NCI-H526 (cell line): ENCODE measurements at regions not wholly inside any gene's neighbourhood (a gene's known extent, or its start where the extent isn't known, plus 50 kb on each side); places are given as distances from the start of the nearest gene placed in this dataset.

Experiments used
- DNase-seq, 2 experiments: peaks; one replicate each; lab custom pipeline; 2025; lab: John Stamatoyannopoulos, UW

DNA sequence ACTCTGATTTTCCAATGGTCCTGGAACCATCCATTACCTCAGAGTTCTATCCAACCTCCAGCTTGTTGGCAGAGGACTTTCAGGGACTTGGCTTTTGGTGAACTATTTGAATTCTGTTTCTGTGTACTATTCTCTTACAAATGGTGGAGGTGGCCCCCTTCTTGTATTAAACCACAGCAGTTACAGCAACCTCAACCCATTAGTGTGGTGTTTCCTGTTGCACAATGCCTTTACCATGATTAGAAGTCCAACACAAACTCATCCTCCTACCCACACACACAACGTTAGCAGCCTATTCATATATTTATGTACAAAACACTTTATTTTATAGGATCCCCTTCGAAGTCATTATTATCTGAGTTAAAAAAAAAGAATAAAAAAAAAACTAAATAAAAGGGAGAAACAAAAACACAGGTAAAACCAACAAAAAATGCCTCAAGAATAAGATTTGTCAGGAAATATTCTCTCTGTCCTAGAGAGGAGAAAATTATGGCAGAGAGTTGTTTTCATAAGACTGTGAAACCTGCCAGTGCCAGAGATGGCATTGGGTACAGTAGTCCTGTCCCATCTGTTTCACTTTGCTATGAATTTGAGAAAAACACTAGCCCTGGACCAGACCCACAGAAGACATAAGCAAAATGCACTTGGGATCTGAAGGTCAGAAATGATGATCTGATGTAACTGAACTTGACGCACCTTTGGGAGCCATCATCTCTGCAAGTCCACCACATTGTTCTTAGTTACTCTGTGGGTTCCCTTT, 1896.0 kb upstream of the PIK3C3 start:
- DNase-seq, result no peak

DNA sequence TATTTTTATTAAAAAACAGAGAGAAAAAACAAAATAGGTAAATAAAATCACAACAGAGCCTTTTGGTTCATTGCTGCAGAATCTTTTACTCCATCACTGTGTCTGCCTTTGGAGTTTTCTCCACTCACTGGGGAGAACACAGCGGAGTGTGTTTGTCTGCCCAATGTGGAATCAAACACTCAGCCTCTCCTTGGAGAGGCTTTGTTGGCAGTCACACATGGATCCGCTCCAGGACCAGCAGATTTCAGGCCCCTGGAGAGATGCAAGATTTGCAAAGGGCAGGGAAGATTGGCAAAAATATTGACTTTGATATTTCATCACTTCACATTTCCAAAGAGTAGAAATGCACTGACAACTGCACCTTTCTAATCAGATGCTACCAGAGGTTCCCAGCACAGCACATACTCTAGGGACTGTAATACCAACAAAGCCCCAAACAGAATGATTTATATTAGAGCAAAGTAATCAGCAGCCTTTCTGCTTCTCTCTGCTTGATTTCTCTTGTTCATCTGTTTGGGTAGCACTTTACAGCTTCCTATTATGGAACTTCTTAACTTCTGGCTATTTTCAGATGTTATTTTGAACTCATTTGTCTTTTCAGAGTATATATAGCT, 1898.8 kb upstream of the PIK3C3 start:
- DNase-seq, result no peak

DNA sequence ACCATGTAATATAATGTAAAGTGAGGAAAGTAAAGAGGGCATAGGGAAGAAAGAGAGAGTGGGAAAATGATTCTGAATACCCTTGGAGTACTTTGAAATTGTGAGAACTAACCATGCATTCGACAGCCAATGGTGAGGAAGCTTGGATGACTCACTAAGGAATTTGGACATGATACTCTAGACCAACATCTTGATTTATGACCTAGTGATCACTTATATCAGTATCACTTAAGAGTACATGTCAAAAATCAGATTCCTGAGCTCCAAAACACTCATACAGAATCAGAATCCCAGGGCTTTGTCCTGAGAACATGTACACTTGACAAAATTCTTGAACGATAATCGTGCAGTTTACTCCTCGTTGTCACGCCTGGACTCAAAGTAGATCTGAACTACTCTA, 1899.8 kb upstream of the PIK3C3 start:
- DNase-seq, result no peak

DNA sequence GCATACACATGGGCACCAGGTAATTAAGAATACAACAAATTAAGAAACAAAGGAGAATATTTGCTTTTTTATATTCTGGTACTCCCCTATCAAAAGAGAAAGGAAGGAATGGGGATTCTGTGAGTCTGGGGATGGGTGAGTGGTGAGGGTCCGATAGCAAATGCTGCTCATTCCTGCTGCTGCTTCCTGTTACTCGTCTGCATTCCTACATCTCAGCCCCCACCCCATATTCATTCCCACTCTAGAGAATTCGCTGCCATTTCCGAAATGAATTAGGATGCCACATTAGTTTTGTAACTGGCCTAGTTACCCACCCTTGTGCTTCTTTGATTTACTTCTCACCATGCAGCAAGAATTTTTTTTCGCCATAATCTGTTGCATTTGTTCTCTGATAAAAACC, 1905.3 kb upstream of the PIK3C3 start:
- DNase-seq, result no peak

DNA sequence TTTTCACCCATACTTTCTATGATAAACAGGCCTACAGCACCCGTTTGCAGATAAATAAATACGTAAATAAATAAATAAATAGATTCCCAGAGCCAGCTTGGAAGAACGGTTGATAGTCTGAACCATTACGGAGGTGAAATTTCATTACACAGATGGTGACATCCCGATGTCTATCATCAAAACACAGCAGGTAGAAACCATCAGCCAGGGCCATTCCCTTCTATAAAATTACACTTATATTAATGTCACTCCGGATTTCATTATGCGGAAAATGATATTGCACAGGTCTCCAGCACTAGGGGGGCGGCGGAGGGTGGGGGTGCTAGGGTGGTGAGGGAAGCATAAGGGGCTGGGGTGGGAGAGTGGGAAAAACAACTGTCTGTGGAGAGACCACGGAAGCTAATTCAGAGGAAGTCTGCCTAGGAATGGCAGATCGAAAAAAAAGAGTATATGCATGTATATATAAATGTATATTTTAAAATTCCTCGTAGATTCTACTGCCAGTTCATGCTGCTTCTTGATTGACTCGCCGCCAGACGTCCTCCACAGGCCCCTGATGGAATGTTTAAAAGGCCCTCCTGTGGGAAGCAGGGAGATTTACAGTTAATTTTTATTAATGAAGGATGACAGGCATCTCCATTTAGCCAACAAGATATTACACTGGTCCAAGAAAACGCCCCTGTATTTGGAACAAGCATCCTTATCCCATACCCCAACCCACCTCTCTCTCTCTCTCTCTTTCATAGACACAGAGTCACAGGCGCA, 1906.0 kb upstream of the PIK3C3 start:
- no peak for DNase-seq

DNA sequence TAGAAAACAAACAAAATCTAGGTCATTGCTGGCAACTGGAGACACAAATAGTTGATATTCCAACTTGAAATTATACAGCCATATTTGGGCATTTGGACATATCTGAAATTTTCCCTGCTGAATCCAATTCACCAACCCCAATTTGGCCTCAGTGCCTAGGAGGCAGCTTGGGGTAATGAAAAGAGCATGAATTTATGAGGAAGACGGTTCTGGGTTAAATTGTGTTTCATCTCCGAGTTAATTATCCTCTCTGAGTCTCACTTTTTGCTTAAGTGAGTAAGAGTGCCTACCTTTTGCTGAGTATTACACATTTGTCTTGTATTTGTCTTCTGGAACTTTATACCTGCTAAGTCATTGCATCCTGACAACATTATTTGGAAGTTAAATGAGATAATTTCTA, 1906.8 kb upstream of the PIK3C3 start:
- no peak for DNase-seq

DNA sequence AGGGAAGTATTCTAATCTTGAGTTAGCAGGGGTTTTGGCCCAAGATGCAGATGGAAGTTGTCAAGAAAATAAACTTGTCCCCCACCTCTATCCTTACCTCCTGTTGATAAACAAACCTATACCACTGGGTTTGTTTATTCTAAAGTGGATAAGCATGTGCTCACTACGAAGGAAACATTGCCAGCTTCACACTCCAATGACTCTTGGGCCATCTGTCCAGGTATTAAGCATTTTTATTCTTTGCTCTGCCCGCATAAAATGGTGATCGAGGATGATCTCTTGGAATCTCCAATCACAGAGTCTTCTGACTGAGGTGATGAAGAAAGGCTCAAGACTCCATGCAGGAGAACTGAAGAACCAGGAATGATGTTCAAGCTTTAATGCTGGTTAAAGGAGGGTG, 1908.4 kb upstream of the PIK3C3 start:
- no peak for DNase-seq

DNA sequence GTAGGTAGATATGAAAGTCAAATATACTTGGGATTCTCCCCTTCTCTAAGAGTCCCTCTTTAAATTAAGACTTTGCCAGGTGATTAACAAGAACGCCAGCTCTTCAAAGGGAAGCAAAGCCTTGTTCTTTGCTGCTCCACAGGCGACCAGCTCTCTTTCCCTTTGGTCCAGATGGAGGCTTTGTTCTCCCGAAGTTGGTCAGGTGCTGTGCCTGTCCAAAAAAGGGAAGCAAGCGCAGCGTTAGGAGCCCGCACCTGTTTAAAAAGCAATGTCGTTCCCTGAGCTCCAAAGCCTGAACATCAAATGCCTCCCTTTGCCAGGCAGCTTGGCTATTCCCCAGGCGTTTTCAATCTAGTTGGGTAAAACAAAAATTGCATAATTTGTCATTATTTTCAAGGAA, 1913.1 kb upstream of the PIK3C3 start:
- DNase-seq, result no peak

DNA sequence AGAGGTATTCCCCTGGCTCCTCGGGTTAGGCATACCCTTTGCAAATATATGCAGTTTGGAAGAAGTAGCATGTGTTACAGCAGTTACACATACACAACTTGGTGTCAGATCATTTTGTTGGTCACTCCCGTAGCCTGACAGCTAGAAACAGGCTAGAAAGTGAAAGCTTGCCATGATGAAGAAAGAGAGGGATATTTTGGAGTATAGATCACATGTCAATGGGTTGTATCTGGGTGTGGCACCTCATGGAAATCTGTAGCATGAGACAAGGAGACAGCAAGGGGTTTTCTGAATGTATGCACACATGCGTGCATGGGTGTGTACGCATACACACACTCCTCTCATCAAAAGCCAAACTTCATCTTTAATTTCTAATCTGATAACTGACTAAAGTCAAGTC, 1914.5 kb upstream of the PIK3C3 start:
- no peak for DNase-seq

DNA sequence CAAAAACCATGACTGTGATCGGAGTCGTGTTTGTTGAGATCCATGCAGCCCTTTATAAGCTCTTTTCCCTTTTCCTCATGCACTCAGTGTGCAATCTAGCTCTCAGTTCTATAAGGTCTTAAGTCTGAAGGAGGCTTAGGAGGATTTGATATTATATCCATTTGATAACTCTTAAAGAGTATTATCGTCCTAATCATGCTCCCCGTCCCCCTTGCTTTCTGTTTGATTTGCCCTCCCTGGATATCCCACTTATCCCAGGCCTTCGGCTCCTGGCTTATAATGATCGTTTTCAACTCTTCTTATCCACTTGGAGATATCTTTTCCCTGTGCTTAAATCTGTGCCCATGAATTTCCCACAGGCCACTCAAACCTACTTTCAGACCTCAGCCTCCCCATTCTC, 1917.7 kb upstream of the PIK3C3 start:
- no peak for DNase-seq

DNA sequence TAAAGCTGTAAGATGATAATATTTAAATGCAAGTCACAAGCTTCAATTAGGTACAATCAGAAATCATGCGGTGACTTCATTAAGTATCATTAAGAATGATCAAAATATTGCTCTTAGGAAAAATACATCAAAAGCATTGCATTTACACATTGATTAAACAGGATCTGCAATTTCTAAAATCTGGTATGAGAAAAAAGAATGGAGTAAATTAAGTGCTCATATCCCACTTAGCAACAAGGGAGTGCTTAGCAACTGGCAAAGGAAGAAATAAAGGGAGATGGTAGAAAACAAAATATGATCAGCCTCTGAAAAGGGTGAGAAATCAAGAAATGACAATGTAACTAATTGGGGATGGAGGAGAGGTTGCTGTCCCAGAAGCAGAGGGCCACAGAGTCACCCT, 1918.2 kb upstream of the PIK3C3 start:
- no peak for DNase-seq

DNA sequence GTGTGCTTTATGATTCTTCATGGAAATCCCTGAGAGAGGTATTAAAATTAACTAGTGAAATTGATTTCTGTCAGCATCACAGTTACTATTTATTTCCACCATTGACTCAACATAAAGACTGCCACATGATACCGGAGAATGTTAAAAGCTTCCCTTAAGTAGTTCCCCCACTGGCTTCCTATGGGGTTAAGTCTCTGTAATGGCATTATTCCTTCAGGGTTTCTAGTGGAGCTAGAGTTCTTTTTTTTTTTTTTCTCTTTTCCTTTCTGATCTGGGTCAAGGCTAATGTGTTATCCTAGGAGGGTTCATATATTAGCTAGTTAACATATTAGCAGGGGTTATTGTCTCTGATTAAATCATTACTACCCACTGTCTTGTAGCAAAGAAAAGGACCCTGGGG, 1919.1 kb upstream of the PIK3C3 start:
- DNase-seq, result no peak

DNA sequence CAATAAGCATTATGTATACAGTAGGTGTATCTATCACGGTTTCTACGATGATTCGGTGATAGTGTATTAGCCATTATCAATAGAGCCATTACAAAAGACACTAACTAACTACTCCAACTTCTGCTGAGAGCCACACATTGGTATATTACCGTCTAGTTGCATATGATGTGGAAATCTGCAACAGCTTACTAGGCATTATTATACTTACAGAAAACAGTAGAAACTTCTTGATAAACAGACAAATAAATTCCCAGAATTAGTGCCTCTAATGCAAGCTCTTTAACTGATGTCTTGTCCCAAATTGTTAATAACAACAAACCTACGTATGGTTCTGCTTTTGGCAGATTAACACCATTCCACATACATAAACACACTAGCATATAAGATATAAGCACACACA, 1923.0 kb upstream of the PIK3C3 start:
- DNase-seq, result no peak

DNA sequence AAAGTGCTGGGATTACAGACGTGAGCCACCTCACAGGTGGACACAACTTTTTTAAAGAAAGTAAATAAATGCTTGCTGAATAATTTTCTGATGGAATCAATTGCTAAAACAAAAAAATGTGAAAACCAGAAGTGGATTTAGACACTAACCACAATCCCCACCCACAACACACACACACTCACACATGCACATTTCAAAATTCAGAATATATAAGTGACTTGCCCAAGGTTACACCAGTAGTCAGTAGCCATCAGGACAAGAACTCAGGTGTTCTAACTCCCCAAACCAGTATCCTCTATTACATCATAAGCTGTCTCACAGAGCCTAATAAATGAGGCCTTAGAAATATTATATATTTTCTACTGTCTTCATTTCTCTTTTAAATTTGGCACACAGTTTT, 1923.6 kb upstream of the PIK3C3 start:
- no peak for DNase-seq

DNA sequence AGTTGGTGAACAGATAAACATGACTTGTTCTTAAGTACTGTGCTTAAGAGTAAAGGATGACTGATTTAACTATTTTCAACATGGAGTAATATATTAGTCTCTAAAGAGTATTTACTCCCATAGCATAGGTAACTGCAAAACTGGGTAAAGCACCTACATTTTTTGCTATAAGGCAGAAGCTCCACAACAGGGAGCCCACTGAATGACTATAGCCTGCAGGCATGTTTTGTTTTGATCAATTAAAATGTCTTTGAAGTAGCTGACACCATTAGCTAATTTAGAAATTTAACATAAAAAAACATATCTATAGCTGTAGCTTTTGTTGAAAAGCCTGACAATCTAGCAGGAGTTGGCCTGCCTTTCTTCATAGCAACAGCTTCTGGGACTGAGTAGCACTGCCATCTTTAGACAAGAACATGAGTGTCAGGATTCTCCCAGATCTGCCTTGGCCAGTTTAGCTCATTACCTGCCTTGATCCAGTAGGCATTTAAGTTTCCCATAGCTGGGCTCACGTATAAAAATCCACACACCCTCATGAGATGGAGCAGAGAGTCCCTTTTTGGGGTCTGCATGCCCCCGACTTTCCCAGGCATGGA, 1935.1 kb upstream of the PIK3C3 start:
- no peak for DNase-seq

DNA sequence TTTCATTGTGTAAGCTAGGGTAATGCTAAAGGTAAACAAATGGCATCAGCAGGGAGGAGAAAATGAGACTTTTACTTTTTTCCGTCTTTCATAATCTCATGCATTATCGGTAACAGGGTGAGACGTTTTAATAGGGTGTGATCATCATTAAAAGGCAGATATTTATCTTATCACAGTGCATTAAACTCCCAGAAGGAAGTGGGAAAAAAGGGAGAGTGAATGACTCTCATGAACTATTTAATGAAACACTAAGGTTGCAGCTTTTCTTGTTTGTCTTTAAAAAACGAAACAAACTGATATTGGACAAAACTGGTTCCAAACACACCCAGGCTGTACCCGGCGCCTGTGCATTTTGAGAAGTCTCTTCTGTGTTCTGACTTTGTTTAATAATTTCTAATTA, 1936.8 kb upstream of the PIK3C3 start:
- no peak for DNase-seq

DNA sequence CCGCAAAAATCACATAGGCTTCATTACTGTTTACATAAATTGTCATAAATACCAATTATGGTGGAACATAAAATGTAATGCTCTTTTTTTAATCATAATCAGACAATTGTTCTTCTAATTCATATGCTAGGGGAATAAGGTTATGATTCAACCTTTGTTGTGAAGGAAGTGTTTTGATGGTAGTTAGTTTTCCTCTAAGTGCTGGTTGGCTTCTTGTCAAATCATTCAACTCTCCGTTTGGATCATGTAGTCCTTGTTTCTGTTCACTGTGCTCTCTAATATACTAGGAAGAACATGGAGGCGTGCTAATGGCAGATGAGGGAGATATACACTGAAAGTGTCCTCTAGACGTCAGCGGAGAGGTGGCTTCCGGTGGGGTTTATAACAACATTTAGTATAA, 1938.0 kb upstream of the PIK3C3 start:
- no peak for DNase-seq

DNA sequence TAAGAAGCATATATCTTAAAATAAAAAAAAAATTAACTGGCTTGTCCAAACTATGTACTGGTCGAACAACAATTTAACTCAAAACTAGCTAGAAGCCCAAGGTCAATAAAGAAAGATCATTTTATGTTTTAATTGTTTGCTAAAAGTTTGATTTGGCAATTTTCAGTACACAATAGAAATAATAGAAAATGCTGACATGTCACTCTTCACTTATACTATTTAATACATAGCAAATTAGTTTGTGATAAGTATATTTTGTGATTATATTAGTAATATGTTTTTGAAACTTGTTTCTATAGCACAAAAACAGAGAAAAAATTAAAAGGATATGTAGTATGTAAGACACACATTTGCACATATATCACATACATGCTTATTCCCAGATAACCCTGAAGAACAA, 1938.6 kb upstream of the PIK3C3 start:
- no peak for DNase-seq

DNA sequence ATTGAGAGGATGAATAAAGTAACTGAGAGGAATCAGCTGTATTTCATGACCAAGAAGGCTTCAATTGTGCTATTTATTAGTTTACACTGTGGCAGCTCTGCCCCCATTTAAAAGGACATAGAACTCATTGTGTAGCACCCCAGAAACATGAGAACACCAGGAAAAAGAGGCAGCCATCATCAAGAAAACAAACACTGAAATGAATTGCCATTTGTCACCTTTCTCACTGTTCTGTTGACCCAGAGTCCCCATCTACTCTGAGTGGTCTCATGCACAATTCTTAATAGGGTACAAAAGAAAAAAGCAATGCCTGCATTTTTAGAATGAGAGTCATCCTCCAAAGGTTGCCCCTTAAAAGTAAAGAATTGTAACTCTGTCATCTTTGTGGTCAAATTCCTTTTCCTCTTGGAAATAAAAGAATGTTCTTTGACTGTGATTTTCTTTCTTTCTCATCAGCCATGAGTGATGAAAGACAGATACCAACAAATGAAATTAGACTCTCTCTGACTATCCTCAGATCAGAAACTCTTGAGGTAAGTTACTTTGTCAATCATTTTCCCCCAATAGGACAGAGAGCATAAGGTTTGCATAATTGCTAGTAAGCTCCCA, 1941.9 kb upstream of the PIK3C3 start:
- DNase-seq, result no peak

DNA sequence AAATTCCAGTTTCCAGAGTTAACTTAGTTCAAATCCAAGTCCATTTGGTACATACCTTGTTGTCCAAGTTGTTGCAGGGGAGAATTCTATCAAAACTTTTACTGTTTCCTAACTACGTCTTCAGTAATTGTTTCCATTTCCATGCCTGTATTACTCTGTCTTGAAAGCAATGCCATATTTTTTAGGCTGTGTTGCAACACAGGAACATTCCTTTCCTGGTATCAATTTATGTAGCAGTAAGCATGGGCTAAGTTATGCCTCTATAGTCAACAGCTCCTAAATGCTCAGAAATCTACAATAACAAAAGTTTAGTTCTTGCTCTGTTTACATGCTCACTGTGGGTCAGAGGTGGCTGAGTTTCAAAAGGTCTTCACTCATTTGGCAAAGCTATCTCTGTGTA, 1943.8 kb upstream of the PIK3C3 start:
- DNase-seq, result no peak

DNA sequence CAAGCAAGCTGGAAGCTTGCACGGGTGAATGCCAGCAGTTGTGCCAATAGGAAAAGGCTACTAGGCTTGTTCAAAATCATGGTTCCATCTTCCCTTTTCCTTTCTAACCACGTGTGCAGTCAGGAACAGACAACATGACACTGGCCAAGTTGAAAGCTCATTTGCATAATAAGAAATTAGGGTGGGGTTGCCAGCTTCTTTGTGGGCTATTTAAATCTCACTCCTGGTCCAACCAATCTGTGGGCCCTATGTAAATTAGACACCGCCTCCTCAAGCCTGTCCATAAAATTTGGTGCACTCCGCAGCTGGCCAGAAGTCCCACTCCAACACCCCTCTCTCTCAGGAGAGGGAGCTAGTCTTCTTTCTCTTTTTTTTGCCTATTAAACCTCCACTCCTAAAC, 1948.4 kb upstream of the PIK3C3 start:
- peak; percentile 8 to 12 for DNase-seq

DNA sequence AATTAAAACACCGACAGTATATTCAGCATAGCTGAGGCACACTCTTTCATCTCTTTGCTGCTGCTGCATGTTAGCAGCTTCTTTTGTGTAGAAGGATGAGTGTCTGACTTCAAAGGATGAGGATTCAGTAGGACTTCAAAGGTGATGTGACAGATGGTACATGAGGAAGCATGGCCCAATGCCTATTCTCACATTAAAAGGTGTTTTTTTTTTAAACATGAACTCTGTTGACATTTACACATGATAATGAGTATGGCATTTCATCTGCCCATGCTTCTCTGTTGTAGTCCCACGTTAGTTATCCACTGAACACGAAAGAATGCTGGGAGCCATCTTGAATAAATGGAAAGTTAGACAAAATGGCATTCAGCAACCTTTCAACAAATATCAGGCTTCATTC, 1950.8 kb upstream of the PIK3C3 start:
- DNase-seq, result no peak

DNA sequence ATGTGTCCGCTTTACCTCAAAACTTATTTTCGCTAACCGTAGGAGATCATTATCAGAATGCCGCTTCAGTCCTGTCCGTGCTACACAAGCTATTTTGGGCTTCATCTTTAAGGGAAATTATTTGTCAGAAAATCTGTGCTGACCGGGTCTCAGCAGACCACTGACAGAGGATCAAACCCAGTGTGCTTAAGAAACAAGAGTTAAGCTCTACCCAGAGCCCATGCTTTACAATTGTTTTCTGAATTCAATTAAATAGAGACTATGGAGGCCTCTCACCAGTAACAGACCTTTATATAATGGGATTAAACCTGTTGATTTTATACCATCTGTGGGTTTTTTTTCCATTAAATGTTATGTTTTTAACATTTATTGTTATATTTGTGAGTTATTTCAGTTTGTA, 1956.7 kb upstream of the PIK3C3 start:
- no peak for DNase-seq
